ENCODE measurements at regions not wholly inside any gene's neighbourhood (a gene's known extent, or its start where the extent isn't known, plus 50 kb on each side); places are given as distances from the start of the nearest gene placed in this dataset.

DNA sequence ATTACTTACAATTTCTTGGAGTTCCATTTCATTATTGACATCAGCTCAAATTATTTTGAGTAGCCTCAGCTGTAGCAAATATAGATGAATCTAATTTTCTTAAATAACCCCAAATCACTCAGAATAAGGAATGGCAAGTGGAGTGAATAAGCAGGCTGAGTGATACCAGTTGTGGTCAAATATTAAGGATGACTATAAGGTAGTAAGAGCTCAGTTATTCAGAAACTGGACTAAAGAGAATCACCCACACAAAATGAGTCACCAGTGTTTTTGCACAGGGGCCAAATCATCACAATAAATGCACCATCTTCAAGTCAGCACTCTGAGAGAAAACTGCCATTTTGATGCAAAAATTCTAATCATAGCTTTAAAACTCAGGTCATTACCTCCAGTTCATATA, 128.9 kb upstream of the TARS1 start:
- peak; percentile 100 for DNase-seq (ENCODE audit: low read depth)

DNA sequence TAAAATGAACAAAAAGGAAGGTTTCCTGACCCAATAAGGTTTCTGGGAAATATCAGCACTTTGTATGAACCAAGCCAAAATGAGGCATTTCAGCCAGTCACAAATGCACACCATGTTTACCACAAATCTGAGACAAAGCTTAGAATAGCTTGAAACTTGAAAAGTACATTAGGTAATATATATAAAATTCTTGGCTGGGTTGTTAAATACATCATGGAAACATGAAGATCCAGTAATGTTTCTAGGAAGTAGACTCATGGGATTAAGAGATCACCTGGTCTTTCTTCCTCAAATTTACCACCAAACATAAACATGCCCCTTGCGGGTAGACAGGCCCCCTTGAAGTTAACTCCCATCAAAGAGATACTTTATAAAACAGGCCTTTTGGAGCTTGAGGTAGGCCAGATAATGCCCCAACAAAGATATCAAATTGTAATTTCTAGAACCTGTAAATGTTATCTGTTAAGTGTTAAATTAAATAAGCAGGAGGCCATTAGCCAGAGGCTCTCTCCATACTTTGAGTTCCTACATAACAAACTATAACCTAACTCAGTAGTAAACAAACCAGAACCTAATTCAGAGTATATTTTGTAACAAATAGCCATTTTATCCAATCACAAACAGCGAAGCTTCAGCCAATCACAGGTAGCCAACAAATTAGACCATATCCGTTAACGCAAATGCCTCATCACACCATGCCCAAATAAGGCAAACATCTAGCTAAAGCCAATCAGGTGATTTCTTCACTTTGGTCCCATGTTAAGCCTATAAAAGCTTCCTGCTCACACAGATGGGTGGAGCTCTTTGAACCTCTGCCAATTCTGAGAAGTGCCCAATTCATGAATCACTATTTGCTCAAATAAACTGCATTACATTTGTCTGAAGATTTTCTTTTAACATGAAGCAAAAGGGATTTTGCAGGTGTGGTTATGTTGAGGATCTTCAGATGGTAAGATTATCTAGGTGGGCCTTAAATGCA, 127.9 kb upstream of the TARS1 start:
- no peak overlapping the region for H3K4me3 ChIP-seq (ENCODE audit: control insufficient read depth, low read depth, low read length)
- TF ChIP-seq, protein P1, sequence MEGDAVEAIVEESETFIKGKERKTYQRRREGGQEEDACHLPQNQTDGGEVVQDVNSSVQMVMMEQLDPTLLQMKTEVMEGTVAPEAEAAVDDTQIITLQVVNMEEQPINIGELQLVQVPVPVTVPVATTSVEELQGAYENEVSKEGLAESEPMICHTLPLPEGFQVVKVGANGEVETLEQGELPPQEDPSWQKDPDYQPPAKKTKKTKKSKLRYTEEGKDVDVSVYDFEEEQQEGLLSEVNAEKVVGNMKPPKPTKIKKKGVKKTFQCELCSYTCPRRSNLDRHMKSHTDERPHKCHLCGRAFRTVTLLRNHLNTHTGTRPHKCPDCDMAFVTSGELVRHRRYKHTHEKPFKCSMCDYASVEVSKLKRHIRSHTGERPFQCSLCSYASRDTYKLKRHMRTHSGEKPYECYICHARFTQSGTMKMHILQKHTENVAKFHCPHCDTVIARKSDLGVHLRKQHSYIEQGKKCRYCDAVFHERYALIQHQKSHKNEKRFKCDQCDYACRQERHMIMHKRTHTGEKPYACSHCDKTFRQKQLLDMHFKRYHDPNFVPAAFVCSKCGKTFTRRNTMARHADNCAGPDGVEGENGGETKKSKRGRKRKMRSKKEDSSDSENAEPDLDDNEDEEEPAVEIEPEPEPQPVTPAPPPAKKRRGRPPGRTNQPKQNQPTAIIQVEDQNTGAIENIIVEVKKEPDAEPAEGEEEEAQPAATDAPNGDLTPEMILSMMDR (conservative IDR thresholded peaks at IDR 0.05; ENCODE audit: control insufficient read depth, insufficient read depth, low read depth, low read length): no peak
- peak; percentile 99 for DNase-seq (ENCODE audit: low read depth)

More for the DNA sequence above, 128.9 kb upstream of the TARS1 start:
- H3K4me3 ChIP-seq (ENCODE audit: control insufficient read depth, low read depth, low read length): no peak overlapping the region
- TF ChIP-seq, protein P1 (conservative IDR thresholded peaks at IDR 0.05; ENCODE audit: control insufficient read depth, insufficient read depth, low read depth, low read length): no peak

DNA sequence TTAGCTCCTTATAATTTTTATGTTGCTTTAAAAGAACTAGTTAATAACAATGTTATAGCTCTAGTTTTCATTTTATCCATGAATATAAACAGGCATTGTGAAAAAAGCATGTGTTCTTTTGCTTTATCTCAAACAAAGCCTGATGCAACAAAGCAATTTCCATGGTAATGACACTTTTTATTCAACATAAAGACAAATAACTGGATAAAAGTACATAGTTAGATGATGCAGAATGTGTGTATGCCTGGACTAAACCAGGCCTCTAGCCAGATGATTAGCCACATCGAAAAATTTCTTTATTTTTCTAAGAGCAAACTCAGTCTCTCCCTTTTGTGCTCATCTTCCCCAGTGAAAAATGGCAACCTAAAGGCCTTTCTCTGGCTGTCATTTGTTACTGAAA, 125.6 kb upstream of the TARS1 start:
- TF ChIP-seq, protein P1 (conservative IDR thresholded peaks at IDR 0.05; ENCODE audit: control insufficient read depth, insufficient read depth, low read depth, low read length): no peak
- DNase-seq (ENCODE audit: low read depth): peak; percentile 48
- no peak overlapping the region for H3K4me3 ChIP-seq (ENCODE audit: control insufficient read depth, low read depth, low read length)

DNA sequence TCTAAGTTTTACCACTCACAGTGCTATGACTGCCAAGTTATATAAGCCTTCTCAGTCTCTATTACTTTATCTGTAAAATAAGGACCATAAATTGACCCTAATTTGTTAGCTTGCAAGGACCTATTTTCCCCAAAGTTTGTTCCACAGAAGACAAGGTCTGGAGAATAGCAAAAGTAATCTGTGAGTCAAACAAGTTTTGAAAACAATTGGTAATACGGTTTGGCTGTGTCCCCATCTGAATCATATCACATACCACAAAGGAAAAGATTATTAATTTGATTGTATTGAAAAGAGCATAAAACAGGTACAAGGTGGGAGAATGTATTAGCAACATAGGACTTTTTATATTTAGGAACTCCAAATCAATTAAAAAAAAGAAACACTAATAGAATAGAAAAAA, 124.0 kb upstream of the TARS1 start:
- DNase-seq (ENCODE audit: low read depth): peak; percentile 88
- no peak overlapping the region for H3K4me3 ChIP-seq (ENCODE audit: control insufficient read depth, low read depth, low read length)
- TF ChIP-seq, protein P1 (conservative IDR thresholded peaks at IDR 0.05; ENCODE audit: control insufficient read depth, insufficient read depth, low read depth, low read length): no peak

DNA sequence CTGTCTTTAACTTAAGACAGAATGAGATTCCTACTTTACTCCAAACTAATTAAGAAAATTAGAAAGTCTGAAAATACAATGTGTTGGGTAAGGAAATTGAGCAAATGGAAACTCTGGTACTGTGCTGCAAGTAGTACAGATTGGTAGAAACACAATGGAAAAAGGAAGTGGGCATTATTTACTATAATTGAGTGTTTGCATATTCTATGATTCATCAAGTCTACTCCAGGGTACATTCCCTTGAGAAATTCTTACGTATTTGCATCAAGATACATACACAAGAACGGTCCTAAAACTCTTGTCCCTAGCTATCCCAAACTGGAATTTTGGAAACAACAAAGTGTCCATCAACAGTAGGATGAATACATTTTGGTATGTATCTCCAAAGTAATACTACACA, 123.5 kb upstream of the TARS1 start:
- peak; percentile 93 for DNase-seq (ENCODE audit: low read depth)
- H3K4me3 ChIP-seq (ENCODE audit: control insufficient read depth, low read depth, low read length): no peak overlapping the region
- TF ChIP-seq, protein P1 (conservative IDR thresholded peaks at IDR 0.05; ENCODE audit: control insufficient read depth, insufficient read depth, low read depth, low read length): no peak

DNA sequence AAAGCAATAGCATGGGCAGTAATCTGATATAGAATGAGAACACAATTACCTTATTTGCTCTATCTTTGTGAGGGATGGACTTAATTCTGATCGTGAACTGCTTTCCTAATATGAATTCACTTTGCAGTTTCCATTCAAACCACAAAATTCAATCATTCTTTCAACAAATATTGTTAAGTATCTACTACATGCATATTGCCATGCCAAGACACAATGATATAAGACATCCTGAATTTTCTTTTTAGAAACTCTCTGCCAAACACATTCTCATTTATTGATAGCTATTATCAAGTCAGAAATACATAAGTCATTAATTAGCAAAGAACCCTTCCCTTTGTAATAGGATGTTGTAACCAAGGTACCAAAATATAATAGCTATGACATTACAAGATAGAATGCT, 121.6 kb upstream of the TARS1 start:
- TF ChIP-seq, protein P1 (conservative IDR thresholded peaks at IDR 0.05; ENCODE audit: control insufficient read depth, insufficient read depth, low read depth, low read length): no peak
- peak; percentile 85 for DNase-seq (ENCODE audit: low read depth)
- H3K4me3 ChIP-seq (ENCODE audit: control insufficient read depth, low read depth, low read length): no peak overlapping the region

All from fibroblast of mammary gland (primary cell).